ENCODE measurements at regions not wholly inside any gene's neighbourhood (a gene's known extent, or its start where the extent isn't known, plus 50 kb on each side); places are given as distances from the start of the nearest gene placed in this dataset.
A peak's percentile ranks its signal among the peaks of the same experiment; 100 is the strongest.

- no peak for DNase-seq
Measured at GRCh38 chr1:106836708-106837107, 219.8 kb upstream of the PRMT6 start.

- no peak for DNase-seq
Measured at GRCh38 chr1:106843518-106843917, 213.0 kb upstream of the PRMT6 start.

DNA sequence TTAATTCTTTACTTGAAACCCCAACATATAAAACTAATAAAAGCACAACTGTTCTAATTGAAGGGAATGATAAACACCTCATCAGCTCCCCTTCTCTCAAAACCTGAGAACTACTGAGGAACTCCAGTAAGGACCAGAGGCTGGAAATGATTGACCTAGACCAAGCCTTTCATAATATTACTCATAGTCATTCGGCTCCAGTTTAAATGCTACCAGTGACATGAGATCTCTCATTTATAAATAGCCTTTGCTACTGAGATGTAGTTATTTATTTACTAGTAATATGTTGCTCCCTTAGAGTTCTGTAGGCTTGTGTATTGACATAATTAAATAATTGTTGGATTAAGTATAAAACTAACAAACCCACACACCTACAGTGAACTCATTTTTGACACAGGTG is 209.8 kb upstream of the PRMT6 start:
- DNase-seq, result no peak

DNA sequence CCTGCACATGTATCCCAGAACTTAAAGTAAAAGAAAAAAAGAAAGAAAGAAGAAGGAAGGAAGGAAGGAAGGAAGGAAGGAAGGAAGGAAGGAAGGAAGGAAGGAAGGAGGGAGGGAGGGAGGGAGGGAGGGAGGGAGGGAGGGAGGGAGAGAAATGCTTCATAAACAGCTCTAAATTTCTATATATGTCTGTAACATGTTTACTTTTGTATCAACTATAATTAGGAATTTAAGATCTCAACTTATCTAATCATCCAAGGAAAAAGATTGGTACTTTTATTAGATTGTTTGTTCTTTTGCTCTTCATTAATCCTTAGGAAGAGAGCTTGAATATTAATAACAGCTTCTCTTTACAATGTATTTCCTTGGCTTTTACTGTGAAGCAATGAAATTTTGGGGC is 195.4 kb upstream of the PRMT6 start:
- DNase-seq, result no peak

- DNase-seq, result no peak
Measured at GRCh38 chr1:106868828-106869227, 187.6 kb upstream of the PRMT6 start.

GRCh38 chr1:106875622-106876021 is 180.9 kb upstream of the PRMT6 start:
- no peak for DNase-seq

DNA sequence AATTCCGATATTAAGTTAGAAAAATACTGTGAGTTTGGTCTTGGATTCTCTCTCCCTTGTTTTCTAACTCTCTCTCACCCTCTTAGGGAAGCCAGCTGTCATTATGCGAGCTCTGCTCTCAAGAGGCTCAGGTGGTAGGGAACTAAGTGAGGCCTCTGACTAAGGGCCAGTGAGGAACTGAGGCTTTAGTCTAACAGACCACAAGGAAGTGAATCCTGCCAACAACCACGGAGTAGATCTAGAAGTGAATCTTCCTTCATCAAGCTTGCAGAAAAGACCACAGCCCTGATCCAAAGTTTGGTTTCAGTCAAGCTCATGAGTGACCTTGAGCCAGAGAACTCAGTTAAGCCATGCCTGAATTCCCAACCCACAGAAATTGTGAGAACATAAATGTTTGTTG is 180.1 kb upstream of the PRMT6 start:
- no peak for DNase-seq

- no peak for DNase-seq
Measured at GRCh38 chr1:106879538-106879937, 176.9 kb upstream of the PRMT6 start.

DNA sequence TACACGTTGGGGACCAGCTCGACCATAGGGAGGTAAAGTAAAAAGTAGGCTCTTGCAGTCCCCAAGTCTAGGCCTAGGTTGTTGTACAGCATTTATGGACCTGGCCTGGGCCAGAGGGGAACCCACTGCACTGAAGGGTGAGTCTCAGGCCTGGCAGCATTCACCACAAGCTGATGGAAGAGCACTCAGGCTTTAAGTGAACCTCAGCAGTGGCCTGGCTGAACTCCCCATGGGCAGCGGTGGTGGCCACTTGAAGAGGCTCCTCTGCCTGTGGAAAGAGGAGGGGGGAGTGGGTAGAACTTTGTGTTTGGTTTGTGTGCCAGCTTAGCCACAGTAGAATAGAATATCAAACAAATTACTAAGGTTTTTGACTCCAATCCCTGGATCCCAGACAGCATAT is 176.2 kb upstream of the PRMT6 start:
- no peak for DNase-seq

DNA sequence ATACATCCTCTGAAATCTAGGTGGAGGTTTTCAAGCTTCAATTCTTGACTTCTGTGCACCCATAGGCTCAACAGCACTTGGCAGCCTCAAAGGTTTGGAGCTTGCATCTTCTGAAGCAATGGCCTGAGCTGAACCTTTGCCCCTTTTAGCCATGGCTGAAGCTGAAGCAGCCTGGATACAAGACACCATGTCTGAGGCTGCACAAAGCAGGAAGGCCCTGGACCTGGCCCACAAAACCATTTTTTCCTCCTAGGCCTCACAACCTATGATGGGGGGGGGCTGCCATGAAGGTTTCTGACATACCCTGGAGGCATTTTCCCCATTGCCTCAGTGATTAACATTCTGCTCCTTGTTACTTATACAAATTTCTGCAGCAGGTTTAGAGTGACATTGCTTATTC is 173.3 kb upstream of the PRMT6 start:
- DNase-seq, result no peak

DNA sequence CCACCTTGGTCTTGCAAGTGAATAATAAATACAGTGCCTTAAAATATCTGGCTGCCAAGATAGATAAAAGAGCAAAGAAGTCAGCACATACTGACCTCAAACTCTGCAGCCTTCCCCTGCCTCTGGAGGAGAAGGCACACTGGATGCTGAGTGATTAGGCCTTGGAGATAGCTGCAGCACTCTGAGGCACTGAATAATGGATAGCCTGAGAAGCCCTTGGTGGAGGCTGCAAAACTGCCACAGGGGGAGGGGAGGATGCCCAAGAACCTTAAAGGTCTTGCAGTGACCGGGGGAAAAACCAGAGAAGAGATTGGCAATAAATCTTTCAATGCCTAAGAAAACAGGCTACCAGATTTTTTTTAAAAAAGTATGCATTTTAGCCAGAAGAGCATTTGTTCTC is 167.4 kb upstream of the PRMT6 start:
- DNase-seq, result peak; percentile 64

GRCh38 chr1:106889583-106889982 is 166.9 kb upstream of the PRMT6 start:
- DNase-seq, result no peak

- no peak for DNase-seq
Measured at GRCh38 chr1:106897976-106898375, 158.5 kb upstream of the PRMT6 start.

GRCh38 chr1:106899644-106900043 is 156.8 kb upstream of the PRMT6 start:
- DNase-seq, result no peak

DNA sequence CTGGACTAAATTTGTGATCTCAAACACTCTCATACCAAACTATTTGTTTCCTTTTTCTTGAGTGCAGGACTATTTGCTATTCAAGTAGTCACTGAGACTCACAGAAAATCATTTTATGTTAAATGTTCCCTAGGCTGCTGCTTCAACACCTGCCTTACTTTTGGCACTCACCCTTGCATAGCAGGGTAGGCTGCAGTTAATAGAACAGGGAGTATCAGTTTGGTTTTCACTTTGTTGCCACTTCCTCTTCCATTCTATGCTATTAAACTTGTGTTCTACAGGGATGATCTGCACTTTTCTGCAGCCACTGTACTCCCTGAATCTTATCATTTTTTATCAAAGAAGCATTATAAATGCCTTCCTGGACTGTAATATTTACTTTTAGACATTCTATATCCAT is 148.7 kb upstream of the PRMT6 start:
- no peak for DNase-seq

GRCh38 chr1:106908689-106909088 is 147.8 kb upstream of the PRMT6 start:
- DNase-seq, result no peak

- DNase-seq, result no peak
Measured at GRCh38 chr1:106910798-106911197, 145.7 kb upstream of the PRMT6 start.

DNA sequence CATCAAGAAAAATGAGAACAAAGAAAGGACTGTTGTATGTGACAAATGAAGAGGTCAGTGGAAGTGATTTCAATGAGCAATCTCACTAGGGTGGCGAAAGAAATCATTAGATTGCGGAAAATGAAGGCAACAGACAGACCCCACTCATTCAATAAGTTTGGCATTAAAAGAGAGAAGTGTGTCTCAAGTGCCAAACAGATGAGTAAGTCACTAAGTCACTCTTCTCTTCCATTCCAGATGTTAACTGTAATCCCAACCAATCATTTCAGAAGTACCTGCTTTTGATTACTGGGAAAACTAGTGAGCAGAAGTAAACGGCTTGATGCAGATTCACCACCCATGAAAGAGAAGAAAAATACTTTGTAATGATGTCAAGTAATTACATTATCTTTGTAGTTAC is 144.3 kb upstream of the PRMT6 start:
- DNase-seq, result no peak

DNA sequence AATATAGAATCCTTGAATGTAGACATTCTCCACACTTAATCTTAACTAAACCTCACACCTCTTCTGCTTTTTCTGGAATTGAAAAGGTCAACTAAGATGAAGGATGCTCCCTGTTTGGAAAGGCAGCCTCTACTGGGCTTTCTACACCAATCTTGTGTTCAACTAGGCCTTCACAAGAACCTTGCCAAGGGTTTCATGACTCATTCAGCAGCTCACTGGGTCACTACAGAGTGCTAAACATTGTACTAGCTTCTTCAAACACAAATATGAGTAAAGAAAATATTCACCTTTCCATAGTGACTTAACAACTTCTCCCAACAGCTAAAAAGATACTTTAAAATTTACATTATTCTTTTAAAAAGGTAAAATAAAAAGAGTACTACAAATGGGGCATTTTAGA is 135.3 kb upstream of the PRMT6 start:
- DNase-seq, result no peak

- DNase-seq, result no peak
Measured at GRCh38 chr1:106924360-106924759, 132.1 kb upstream of the PRMT6 start.

GRCh38 chr1:106925750-106926149 is 130.7 kb upstream of the PRMT6 start:
- no peak for DNase-seq

- no peak for DNase-seq
Measured at GRCh38 chr1:106926803-106927582, 129.5 kb upstream of the PRMT6 start.

DNA sequence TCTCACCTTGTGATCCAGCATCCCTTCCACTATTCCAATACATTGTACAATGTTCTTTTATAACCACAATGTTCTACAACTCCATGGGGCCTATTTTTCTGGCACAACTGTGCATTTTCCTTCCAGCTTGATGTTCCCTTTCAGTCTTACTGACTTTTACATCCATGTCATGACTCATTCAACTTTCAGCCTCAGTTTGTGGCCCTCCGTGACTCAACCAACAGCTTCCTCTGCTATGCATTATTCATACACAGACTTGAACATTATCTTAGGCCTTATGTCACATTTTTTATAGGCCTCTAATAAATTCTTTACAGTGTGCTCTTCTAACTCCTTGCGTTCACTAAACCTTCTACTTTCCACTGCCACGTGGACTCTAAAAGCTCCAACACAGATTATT is 119.4 kb upstream of the PRMT6 start:
- no peak for DNase-seq

DNA sequence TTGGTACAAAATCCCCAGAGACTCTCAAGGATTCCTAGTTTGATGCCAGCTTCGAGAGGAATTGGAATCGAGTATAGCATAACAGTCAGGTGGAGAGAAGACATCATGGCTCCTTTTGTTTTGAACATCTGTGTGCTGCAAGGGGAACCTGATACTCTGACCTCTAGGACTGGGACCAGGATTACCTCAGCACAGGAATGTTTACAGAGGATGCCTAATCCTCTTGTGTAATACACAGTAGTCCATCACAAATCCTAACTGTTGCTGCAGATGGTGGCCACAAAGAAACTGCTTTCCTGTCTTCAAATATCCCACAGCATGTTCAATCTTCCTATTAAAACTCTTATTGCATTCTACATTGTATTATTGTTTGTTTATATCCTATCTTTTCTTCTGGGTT is 111.8 kb upstream of the PRMT6 start:
- DNase-seq, result no peak

- no peak for DNase-seq
Measured at GRCh38 chr1:106952776-106953175, 103.7 kb upstream of the PRMT6 start.

All from eye (tissue), 1 donor.